T-helper 2 cell treated with Interferon-gamma antibody and Interleukin-4, amounts not matched to agents 5 μg/mL and 100 μg/mL, for 36 hours (primary cell): ENCODE measurements at regions not wholly inside any gene's neighbourhood (a gene's known extent, or its start where the extent isn't known, plus 50 kb on each side); places are given as distances from the start of the nearest gene placed in this dataset.
A peak's percentile ranks its signal among the peaks of the same experiment; 100 is the strongest.
"Not testable (repeated sequence)": the region's sequence is repeated elsewhere in the genome, so short reads cannot be mapped to it uniquely, and the experiment has no call there.

Experiments used
- DNase-seq: peaks from one replicate; pipeline ENCODE4 v3.0.0; 2021; ENCODE audit warnings: low spot score
- H3K27ac Mint-ChIP-seq: one replicate; pipeline ENCODE4 v1.8.0; 2021; ENCODE audit warnings: mild to moderate bottlenecking, mixed read lengths
- H3K27me3 Mint-ChIP-seq: one replicate; pipeline ENCODE4 v1.8.0; 2021; ENCODE audit warnings: low read depth, mixed read lengths
- H3K36me3 Mint-ChIP-seq: one replicate; pipeline ENCODE4 v1.8.0; 2021; ENCODE audit warnings: low read depth, mixed read lengths
- H3K4me1 Mint-ChIP-seq: one replicate; pipeline ENCODE4 v1.8.0; 2021; ENCODE audit warnings: low read depth, mixed read lengths
- H3K4me3 Mint-ChIP-seq: one replicate; pipeline ENCODE4 v1.8.0; 2022; ENCODE audit warnings: mild to moderate bottlenecking, moderate library complexity, mixed read lengths
- H3K9me3 Mint-ChIP-seq: one replicate; pipeline ENCODE4 v1.8.0; 2021; ENCODE audit warnings: mixed read lengths

DNA sequence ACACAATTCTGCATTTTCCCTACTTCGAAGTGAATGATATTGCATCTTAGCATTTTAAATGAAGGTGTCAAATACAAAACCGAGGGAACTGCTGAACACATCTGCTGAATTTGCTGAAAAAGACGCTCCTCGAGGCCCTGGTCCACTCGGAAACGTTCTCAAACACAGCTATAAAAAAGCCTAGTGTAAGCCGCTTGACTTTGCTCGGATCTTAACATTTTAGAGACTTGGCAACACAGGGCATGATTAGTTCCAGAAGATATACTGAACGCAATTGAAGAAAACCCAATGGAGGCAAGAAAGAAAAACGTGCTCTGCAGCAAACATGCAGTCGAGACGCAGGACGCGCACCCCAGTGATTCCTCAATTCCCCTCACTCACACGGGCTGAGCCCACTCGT, 506.4 kb upstream of the AMELY start:
- Mint-ChIP-seq H3K4me3 (no peak overlapping the region), H3K4me1 (no peaks in the 10 kb centered on the region), H3K36me3 (no peaks in the 10 kb centered on the region), H3K27me3 (no peaks in the 10 kb centered on the region), H3K9me3 (no peaks in the 10 kb centered on the region), H3K27ac (no peak overlapping the region)
- DNase-seq = no peak

GRCh38 chrY:7416406-7416805, 504.9 kb upstream of the AMELY start:
- H3K9me3 Mint-ChIP-seq = no peaks in the 10 kb centered on the region
- H3K36me3 Mint-ChIP-seq = no peaks in the 10 kb centered on the region
- no peaks in the 10 kb centered on the region for H3K4me1 Mint-ChIP-seq
- no peak overlapping the region for H3K27ac Mint-ChIP-seq
- DNase-seq = no peak
- no peak overlapping the region for H3K4me3 Mint-ChIP-seq
- no peaks in the 10 kb centered on the region for H3K27me3 Mint-ChIP-seq

DNA sequence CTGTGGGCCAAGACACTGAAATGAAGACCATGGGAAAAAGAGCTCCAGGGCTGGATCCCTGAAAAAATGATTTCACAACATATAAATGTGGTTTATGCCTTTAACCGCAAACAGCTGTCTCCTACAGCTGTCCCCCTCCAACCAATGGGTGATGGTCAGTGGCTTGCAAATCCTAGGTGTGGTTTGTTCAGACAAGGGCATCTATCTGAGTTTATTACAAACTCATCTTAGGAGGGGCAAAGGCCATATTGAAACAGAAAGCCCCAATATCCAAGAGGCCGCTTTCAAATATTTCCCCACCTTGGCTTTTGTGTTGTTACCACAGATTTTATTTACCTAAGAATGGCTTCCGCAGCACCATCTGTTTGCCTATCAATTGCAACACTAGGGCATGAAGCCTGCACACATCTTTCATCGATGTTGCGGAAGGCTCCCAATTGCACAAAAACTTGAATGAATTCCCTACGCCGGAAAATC, 503.6 kb upstream of the AMELY start:
- Mint-ChIP-seq H3K27ac (no peak overlapping the region), H3K9me3 (no peaks in the 10 kb centered on the region), H3K4me3 (no peak overlapping the region), H3K4me1 (no peaks in the 10 kb centered on the region), H3K36me3 (no peaks in the 10 kb centered on the region), H3K27me3 (no peaks in the 10 kb centered on the region)
- no peak for DNase-seq

GRCh38 chrY:7390056-7390455, 478.5 kb upstream of the AMELY start:
- peaks cover 45% of the 10 kb centered on the region for H3K36me3 Mint-ChIP-seq
- DNase-seq = no peak
- no peak overlapping the region for H3K4me3 Mint-ChIP-seq
- H3K4me1 Mint-ChIP-seq = no peaks in the 10 kb centered on the region
- no peak overlapping the region for H3K27ac Mint-ChIP-seq
- H3K9me3 Mint-ChIP-seq = peaks cover 42% of the 10 kb centered on the region
- no peaks in the 10 kb centered on the region for H3K27me3 Mint-ChIP-seq

DNA sequence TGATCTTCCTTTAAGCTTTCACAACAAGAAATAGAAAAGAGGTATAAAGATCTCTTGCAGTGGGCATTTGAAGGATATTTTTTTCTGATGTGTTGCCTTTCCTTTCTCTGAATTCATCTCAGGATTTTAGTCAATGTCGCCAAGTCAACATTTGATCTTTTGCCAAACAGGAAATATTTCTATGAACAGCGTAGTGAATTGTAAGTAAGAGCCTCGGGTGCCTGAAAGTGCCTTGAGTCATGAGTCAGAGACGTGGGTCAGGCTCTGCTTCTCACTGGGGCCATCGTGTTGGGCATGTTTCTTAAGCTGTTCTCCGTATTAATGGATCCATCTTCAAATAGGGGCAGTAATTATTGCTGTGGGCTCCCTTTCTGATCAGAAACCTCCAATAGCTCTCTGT, 471.4 kb upstream of the AMELY start:
- Mint-ChIP-seq H3K27ac (peak overlapping the region; percentile 49), H3K36me3 (peaks cover 54% of the 10 kb centered on the region), H3K9me3 (no peaks in the 10 kb centered on the region), H3K4me1 (peaks cover 8% of the 10 kb centered on the region), H3K27me3 (no peaks in the 10 kb centered on the region), H3K4me3 (no peak overlapping the region)
- DNase-seq = no peak

- Mint-ChIP-seq H3K36me3 (peaks cover 47% of the 10 kb centered on the region), H3K27me3 (no peaks in the 10 kb centered on the region), H3K27ac (no peak overlapping the region), H3K4me1 (no peaks in the 10 kb centered on the region), H3K4me3 (no peak overlapping the region), H3K9me3 (no peaks in the 10 kb centered on the region)
- DNase-seq = no peak
Observed at GRCh38 chrY:7377091-7377490, 465.5 kb upstream of the AMELY start.

- not testable (repeated sequence) for H3K4me3 Mint-ChIP-seq, H3K27me3 Mint-ChIP-seq, DNase-seq, H3K9me3 Mint-ChIP-seq, H3K27ac Mint-ChIP-seq, H3K4me1 Mint-ChIP-seq
- H3K36me3 Mint-ChIP-seq = peaks cover 42% of the 10 kb centered on the region
Observed at GRCh38 chrY:7374485-7374884, 462.9 kb upstream of the AMELY start.

- not testable (repeated sequence) for DNase-seq, H3K4me1 Mint-ChIP-seq, H3K4me3 Mint-ChIP-seq, H3K9me3 Mint-ChIP-seq, H3K27me3 Mint-ChIP-seq, H3K27ac Mint-ChIP-seq
- H3K36me3 Mint-ChIP-seq = peaks cover 31% of the 10 kb centered on the region
Observed at GRCh38 chrY:7371953-7372352, 460.4 kb upstream of the AMELY start.

DNA sequence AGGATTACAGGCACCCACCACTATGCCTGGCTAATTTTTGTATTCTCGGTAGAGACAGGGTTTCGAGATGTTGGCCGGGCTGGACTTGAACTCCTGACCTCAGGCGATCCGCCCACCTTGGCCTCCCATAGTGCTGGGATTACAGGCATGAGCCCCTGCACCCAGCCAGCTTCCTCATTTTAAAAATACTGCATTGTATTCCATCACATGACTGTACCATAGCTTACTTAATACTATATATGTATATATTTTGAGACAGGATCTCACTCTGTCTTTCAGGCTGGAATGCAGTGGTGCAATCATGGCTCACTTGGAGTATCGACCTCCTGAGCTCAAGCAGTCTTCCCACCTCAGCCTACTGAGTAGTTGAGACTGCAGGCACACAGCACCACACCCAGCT, 459.5 kb upstream of the AMELY start:
- peaks cover 27% of the 10 kb centered on the region for H3K36me3 Mint-ChIP-seq
- not testable (repeated sequence) for DNase-seq, H3K27me3 Mint-ChIP-seq, H3K27ac Mint-ChIP-seq, H3K9me3 Mint-ChIP-seq, H3K4me3 Mint-ChIP-seq, H3K4me1 Mint-ChIP-seq

DNA sequence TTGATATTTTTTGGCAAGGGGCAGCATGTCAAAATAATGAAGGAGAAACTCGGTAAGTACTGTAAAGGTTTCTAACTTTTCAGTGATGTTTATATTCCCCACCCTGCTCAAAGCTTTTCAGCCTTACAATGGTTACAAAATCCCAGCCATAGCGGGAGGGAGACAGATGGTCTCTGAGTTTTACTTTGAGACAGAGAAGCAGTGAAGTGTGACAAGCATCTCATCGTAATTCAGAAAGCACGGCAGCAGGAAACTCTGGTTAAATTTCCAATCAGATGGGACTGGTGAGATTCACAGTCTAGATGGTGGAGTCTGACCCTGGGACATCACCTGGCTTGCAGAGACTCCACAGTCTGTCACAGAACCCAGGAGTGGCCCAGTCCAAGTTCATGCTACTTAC, 448.0 kb upstream of the AMELY start:
- H3K27me3 Mint-ChIP-seq = no peaks in the 10 kb centered on the region
- no peaks in the 10 kb centered on the region for H3K9me3 Mint-ChIP-seq
- H3K27ac Mint-ChIP-seq = no peak overlapping the region
- peaks cover 59% of the 10 kb centered on the region for H3K36me3 Mint-ChIP-seq
- DNase-seq = no peak
- no peaks in the 10 kb centered on the region for H3K4me1 Mint-ChIP-seq
- no peak overlapping the region for H3K4me3 Mint-ChIP-seq

DNA sequence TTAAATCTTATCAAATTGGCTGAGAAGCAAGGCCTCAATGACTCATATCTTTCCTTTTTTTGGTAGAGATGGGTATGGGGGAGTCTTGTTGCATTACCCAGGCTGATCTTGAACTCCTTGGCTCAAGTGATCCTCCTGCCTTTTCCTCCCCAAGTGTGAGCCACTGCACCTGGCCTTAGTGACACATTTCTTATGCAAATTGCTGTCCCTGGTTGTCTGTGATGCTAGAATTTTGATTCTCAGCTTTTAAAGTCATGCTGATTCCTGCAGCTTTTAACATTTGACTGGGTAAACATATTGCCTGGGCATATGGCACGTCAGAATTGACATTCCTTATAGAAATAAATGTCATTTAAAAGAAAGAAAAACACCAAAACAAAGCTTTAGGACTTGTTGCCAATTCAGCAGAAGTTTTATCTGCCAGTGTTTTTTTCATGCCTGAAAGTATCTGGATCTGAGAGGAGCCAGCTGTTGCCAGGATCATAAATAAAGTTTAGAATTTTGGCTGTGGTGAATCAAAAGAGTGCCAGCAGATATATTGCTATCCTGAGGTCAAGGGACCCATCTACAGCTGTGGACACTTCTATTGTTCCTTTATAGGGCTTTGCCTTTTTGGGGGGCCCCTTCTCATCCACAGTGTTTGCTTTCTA, 446.7 kb upstream of the AMELY start:
- no peaks in the 10 kb centered on the region for H3K27me3 Mint-ChIP-seq
- no peak overlapping the region for H3K4me3 Mint-ChIP-seq
- no peak for DNase-seq
- no peaks in the 10 kb centered on the region for H3K9me3 Mint-ChIP-seq
- H3K36me3 Mint-ChIP-seq = peaks cover 53% of the 10 kb centered on the region
- no peak overlapping the region for H3K27ac Mint-ChIP-seq
- H3K4me1 Mint-ChIP-seq = no peaks in the 10 kb centered on the region

DNA sequence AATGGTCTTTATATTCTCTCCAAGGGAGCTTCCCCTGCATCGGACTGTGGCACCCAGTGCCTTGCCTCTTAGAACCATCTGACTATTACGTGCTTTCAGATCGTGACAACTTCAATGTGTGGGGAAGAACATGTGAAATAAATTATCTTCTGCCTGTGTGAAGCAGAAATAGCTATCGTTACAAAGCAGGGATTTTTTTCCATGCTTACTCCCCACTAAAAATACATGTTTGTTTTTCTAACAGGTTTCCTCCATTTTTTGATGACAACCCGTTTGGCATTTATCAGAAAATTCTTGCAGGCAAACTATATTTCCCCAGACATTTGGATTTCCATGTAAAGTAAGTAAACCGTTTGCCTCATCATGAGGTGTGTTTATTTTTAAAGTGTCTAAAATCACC, 444.3 kb upstream of the AMELY start:
- peaks cover 49% of the 10 kb centered on the region for H3K36me3 Mint-ChIP-seq
- DNase-seq, H3K4me1 Mint-ChIP-seq: not testable (repeated sequence)

DNA sequence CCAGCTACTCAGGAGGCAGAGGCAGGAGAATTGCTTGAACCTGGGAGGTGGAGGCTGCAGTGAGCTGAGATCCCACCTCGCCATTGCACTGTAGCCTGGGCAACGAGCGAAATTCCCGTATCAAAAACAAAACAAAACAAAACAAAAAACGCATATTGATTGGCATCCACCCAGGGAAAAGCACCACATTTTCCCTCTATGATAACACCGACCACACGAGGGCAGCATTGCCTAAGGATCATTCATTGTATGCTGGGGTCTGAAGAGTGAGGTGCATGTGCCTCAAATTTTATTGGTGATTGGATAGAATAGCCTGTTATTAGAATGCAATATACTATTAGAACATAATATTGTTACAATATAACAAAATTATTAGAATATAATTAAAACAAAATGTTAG, 433.1 kb upstream of the AMELY start:
- peaks cover 52% of the 10 kb centered on the region for H3K36me3 Mint-ChIP-seq
- H3K9me3 Mint-ChIP-seq = no peaks in the 10 kb centered on the region
- no peaks in the 10 kb centered on the region for H3K27me3 Mint-ChIP-seq
- peak overlapping the region; percentile 50 for H3K27ac Mint-ChIP-seq
- peaks cover 25% of the 10 kb centered on the region for H3K4me1 Mint-ChIP-seq
- H3K4me3 Mint-ChIP-seq = no peak overlapping the region
- peak; percentile 7 for DNase-seq

More for the DNA sequence above, 444.3 kb upstream of the AMELY start:
- not testable (repeated sequence) for H3K27ac Mint-ChIP-seq, H3K9me3 Mint-ChIP-seq, H3K4me3 Mint-ChIP-seq, H3K27me3 Mint-ChIP-seq

DNA sequence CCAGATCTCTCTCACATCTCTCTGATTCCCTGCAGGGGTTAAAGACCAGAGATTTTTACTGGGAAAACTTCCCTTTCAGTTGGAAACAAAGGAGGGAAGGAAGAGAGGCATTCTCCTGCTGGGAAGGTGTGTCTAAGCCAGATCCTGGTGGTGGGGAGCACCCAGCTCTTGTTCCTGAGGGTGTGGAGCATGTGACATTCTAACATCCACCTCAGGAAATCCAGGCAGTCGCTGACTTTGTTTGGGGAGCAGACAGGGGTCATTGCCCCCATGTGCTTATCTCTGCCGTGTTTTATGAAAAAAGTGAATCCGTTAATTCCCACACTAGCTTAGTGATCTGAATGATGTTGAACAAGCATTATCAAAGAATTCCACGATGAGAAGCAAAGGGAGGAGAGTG, 431.7 kb upstream of the AMELY start:
- peak overlapping the region; percentile 74 for H3K27ac Mint-ChIP-seq

GRCh38 chrY:7342732-7343131, 431.2 kb upstream of the AMELY start:
- Mint-ChIP-seq H3K27ac (peak overlapping the region; percentile 74), H3K4me1 (peaks cover 41% of the 10 kb centered on the region), H3K36me3 (peaks cover 64% of the 10 kb centered on the region), H3K4me3 (peak overlapping the region; percentile 18)
- H3K9me3 Mint-ChIP-seq, H3K27me3 Mint-ChIP-seq: not testable (repeated sequence)
- peak; percentile 46 for DNase-seq

More for the DNA sequence above, 431.7 kb upstream of the AMELY start:
- DNase-seq = no peak
- Mint-ChIP-seq H3K9me3 (no peaks in the 10 kb centered on the region), H3K36me3 (peaks cover 59% of the 10 kb centered on the region), H3K4me1 (peaks cover 35% of the 10 kb centered on the region), H3K4me3 (peak overlapping the region; percentile 21), H3K27me3 (no peaks in the 10 kb centered on the region)
